Trophoblast cell (in vitro differentiated cells and primary cell): ENCODE measurements at regions not wholly inside any gene's neighbourhood (a gene's known extent, or its start where the extent isn't known, plus 50 kb on each side); places are given as distances from the start of the nearest gene placed in this dataset.

Experiments
- DNase-seq, 2 donors: peaks; one replicate each; pipeline ENCODE4 v3.0.0-alpha.2; 2016
- H2AFZ ChIP-seq: 2 replicates; pipeline ENCODE4 v1.6.1; 2013; ENCODE audit warnings: low read length, moderate library complexity, mild to moderate bottlenecking; ENCODE audit not compliant: insufficient read depth, poor library complexity
- H2AK5ac ChIP-seq: 2 replicates; pipeline ENCODE4 v1.6.1; 2013; ENCODE audit warnings: mild to moderate bottlenecking, low read length
- H2BK120ac ChIP-seq: 2 replicates; pipeline ENCODE4 v1.6.1; 2013; ENCODE audit warnings: low read length, mild to moderate bottlenecking, moderate library complexity; ENCODE audit not compliant: insufficient read depth, poor library complexity
- H2BK12ac ChIP-seq: 2 replicates; pipeline ENCODE4 v1.6.1; 2013; ENCODE audit warnings: mild to moderate bottlenecking, low read length, moderate library complexity
- H2BK5ac ChIP-seq: 2 replicates; pipeline ENCODE4 v1.6.1; 2013; ENCODE audit warnings: low read length, low read depth, moderate library complexity, mild to moderate bottlenecking; ENCODE audit not compliant: poor library complexity
- H3K14ac ChIP-seq: 2 replicates; pipeline ENCODE4 v1.6.1; 2013; ENCODE audit warnings: mild to moderate bottlenecking, low read length
- H3K18ac ChIP-seq: 2 replicates; pipeline ENCODE4 v1.6.1; 2013; ENCODE audit warnings: mild to moderate bottlenecking, low read length
- H3K23ac ChIP-seq: 2 replicates; pipeline ENCODE4 v1.6.1; 2013; ENCODE audit warnings: low read length
- H3K27ac ChIP-seq: 2 replicates; pipeline ENCODE4 v1.5.1; 2013; ENCODE audit warnings: low read depth, mild to moderate bottlenecking, inconsistent platforms, low read length, moderate library complexity
- H3K27me3 ChIP-seq: 2 replicates; pipeline ENCODE4 v1.6.1; 2013; ENCODE audit warnings: inconsistent platforms, mild to moderate bottlenecking, low read length, moderate library complexity; ENCODE audit not compliant: insufficient read depth
- H3K36me3 ChIP-seq, 2 experiments: 1 replicate in 1 of 2; 2 replicates in 1 of 2; pipeline ENCODE4 v1.6.1; 2013; ENCODE audit warnings: low read length in 2 of 2, mild to moderate bottlenecking in 2 of 2, moderate library complexity in 1 of 2; ENCODE audit not compliant: insufficient read depth in 2 of 2, control insufficient read depth in 1 of 2
- H3K4ac ChIP-seq: 2 replicates; pipeline ENCODE4 v1.6.1; 2013; ENCODE audit warnings: low read depth, mild to moderate bottlenecking, low read length, moderate library complexity
- H3K4me1 ChIP-seq, 2 experiments: 1 replicate in 1 of 2; 2 replicates in 1 of 2; pipeline ENCODE4 v1.6.1; 2013; ENCODE audit warnings: low read length in 2 of 2, mild to moderate bottlenecking in 2 of 2, moderate library complexity in 1 of 2; ENCODE audit not compliant: insufficient read depth in 2 of 2, control insufficient read depth in 1 of 2
- H3K4me2 ChIP-seq: 2 replicates; pipeline ENCODE4 v1.6.1; 2013; ENCODE audit warnings: inconsistent platforms, mild to moderate bottlenecking, low read length, moderate library complexity
- H3K4me3 ChIP-seq: 2 replicates; pipeline ENCODE4 v1.5.1; 2013; ENCODE audit warnings: mild to moderate bottlenecking, low read depth, low read length, inconsistent platforms
- H3K79me1 ChIP-seq: one replicate; pipeline ENCODE4 v1.6.1; 2013; ENCODE audit warnings: low read length
- H3K79me2 ChIP-seq: 2 replicates; pipeline ENCODE4 v1.6.1; 2013; ENCODE audit warnings: low read length, mild to moderate bottlenecking; ENCODE audit not compliant: control insufficient read depth, insufficient read depth, poor library complexity
- H3K9ac ChIP-seq: 2 replicates; pipeline ENCODE4 v1.6.1; 2013; ENCODE audit warnings: mild to moderate bottlenecking, low read length
- H3K9me3 ChIP-seq: 2 replicates; pipeline ENCODE4 v1.6.1; 2013; ENCODE audit warnings: low read depth, mild to moderate bottlenecking, control low read depth, inconsistent platforms, low read length; ENCODE audit not compliant: insufficient read depth
- H4K12ac ChIP-seq: 2 replicates; pipeline ENCODE4 v1.6.1; 2013; ENCODE audit warnings: low read depth, mild to moderate bottlenecking, low read length, moderate library complexity
- H4K8ac ChIP-seq: 2 replicates; pipeline ENCODE4 v1.6.1; 2013; ENCODE audit warnings: low read depth, mild to moderate bottlenecking, low read length, moderate library complexity
- H4K91ac ChIP-seq: one replicate; pipeline ENCODE4 v1.6.1; 2013; ENCODE audit warnings: low read depth, mild to moderate bottlenecking, low read length, moderate library complexity
- WGBS: extraction: QIAGEN DNeasy Blood & Tissue Kit; methylation state at CpG from one replicate; pipeline ENCODE4 v1.1.7; 2013; ENCODE audit warnings: missing lambda C conversion rate; ENCODE audit not compliant: insufficient read length, insufficient coverage; ENCODE audit errors: extremely low coverage; 5-methylcytosine and 5-hydroxymethylcytosine counted together

GRCh38 chr2:81589406-81589805 lies 1284.9 kb upstream of the LRRTM1 start:
- Histone ChIP-seq H3K27me3 (no peaks in the 10 kb centered on the region), H3K27ac (no peak overlapping the region), H3K9ac (no peak overlapping the region), H3K18ac (no peak overlapping the region), H2BK5ac (no peak overlapping the region), H4K8ac (no peak overlapping the region), H3K79me2 (no peaks in the 10 kb centered on the region), H3K4me3 (no peak overlapping the region), H3K4me2 (no peak overlapping the region), H3K23ac (no peak overlapping the region), H3K79me1 (no peaks in the 10 kb centered on the region), H4K12ac (no peak overlapping the region), H3K4me1 (no peaks in the 10 kb centered on the region), H3K4ac (no peak overlapping the region), H4K91ac (no peak overlapping the region), H3K9me3 (no peaks in the 10 kb centered on the region), H2BK120ac (no peak overlapping the region), H3K36me3 (no peaks in the 10 kb centered on the region), H2AFZ (no peak overlapping the region), H2AK5ac (no peak overlapping the region), H2BK12ac (no peak overlapping the region), H3K14ac (no peak overlapping the region)
- no CpG with 5 or more reads among the region's 2 CpGs for WGBS
- no peak for DNase-seq

- H2BK120ac ChIP-seq = no peak overlapping the region
- H3K9me3 ChIP-seq = no peaks in the 10 kb centered on the region
- H3K79me2 ChIP-seq = no peaks in the 10 kb centered on the region
- H4K8ac ChIP-seq = no peak overlapping the region
- H3K4me3 ChIP-seq = no peak overlapping the region
- no peak overlapping the region for H2BK12ac ChIP-seq
- no peak for DNase-seq
- no CpG with 5 or more reads among the region's 20 CpGs for WGBS
- H2AFZ ChIP-seq = no peak overlapping the region
- no peaks in the 10 kb centered on the region for H3K36me3 ChIP-seq
- H3K27me3 ChIP-seq = no peaks in the 10 kb centered on the region
- no peak overlapping the region for H3K4me2 ChIP-seq
- no peak overlapping the region for H3K9ac ChIP-seq
- no peak overlapping the region for H3K27ac ChIP-seq
- no peak overlapping the region for H3K4ac ChIP-seq
- H4K12ac ChIP-seq = no peak overlapping the region
- no peak overlapping the region for H3K23ac ChIP-seq
- H2BK5ac ChIP-seq = no peak overlapping the region
- no peak overlapping the region for H3K14ac ChIP-seq
- no peak overlapping the region for H4K91ac ChIP-seq
- H3K18ac ChIP-seq = no peak overlapping the region
- H3K4me1 ChIP-seq = no peaks in the 10 kb centered on the region
- no peak overlapping the region for H2AK5ac ChIP-seq
- no peaks in the 10 kb centered on the region for H3K79me1 ChIP-seq
Observed at GRCh38 chr2:81583311-81584108, 1279.0 kb upstream of the LRRTM1 start.

DNA sequence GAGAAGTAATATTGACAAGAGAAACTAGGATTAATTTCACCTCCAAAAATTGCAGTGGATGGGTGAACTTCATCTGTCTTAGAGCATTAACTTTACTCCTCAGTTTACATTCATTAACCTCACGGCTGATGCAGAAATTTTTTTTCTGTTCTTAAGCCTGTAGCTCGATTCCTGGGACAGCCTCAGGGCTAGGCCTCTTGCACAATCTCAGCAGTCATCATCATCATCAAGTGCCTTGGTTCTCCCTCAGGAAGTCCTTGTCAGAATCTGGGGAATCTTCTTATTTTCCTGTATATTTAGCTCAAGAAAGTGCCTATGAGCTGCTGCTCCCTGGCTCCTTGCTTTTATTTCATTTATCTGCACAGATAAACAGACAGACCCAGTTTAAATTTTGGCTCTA lies 1272.2 kb upstream of the LRRTM1 start:
- no CpG with 5 or more reads among the region's 2 CpGs for WGBS
- Histone ChIP-seq H3K4me1 (no peaks in the 10 kb centered on the region), H3K23ac (no peak overlapping the region), H3K27me3 (no peaks in the 10 kb centered on the region), H3K14ac (no peak overlapping the region), H3K4me3 (no peak overlapping the region), H2BK5ac (no peak overlapping the region), H3K18ac (no peak overlapping the region), H3K4ac (no peak overlapping the region), H2BK12ac (no peak overlapping the region), H3K79me2 (no peaks in the 10 kb centered on the region), H2AK5ac (no peak overlapping the region), H2BK120ac (no peak overlapping the region), H3K79me1 (no peaks in the 10 kb centered on the region), H3K36me3 (no peaks in the 10 kb centered on the region), H4K8ac (no peak overlapping the region), H4K91ac (no peak overlapping the region), H3K9me3 (no peaks in the 10 kb centered on the region), H3K4me2 (no peak overlapping the region), H3K27ac (no peak overlapping the region), H3K9ac (no peak overlapping the region), H2AFZ (no peak overlapping the region), H4K12ac (no peak overlapping the region)
- DNase-seq = peak in 1 of 2 donors; percentile 3

DNA sequence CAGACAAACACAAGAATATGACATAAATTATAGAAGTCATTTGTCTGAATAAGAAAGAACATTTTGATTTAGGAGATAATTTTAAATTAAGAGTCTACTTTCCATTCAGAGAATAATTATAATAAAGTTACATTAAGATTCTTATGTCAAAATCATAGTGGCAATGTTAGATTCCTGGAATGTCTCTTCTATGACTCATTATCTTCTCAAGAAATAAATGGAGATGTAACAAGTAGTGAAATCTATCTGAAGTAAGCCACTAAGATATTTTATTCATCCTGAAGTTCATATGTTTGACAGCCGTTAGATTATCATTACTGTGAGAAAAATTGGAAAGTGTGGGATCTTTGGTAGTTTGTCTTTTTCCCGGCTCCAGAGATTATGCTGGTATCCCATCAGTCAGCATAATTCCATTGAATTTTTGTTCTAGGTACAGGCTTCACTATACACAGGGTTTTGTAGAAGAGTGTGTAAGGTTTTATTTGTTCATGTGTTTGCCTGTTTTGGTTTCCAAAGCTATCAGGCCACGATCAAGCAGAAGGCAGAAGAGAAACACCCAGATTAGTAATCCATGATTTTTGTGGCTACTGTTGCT lies 1246.6 kb upstream of the LRRTM1 start:
- no peak overlapping the region for H3K18ac ChIP-seq
- no peaks in the 10 kb centered on the region for H3K79me1 ChIP-seq
- DNase-seq = no peak
- no peaks in the 10 kb centered on the region for H3K36me3 ChIP-seq
- no peak overlapping the region for H2AK5ac ChIP-seq
- no peak overlapping the region for H4K8ac ChIP-seq
- H2BK5ac ChIP-seq = no peak overlapping the region
- no peak overlapping the region for H2BK12ac ChIP-seq
- no peak overlapping the region for H2AFZ ChIP-seq
- H3K27ac ChIP-seq = no peak overlapping the region
- no peak overlapping the region for H3K4me3 ChIP-seq
- H3K14ac ChIP-seq = no peak overlapping the region
- H4K91ac ChIP-seq = no peak overlapping the region
- no peak overlapping the region for H3K4ac ChIP-seq
- no peaks in the 10 kb centered on the region for H3K4me1 ChIP-seq
- H3K79me2 ChIP-seq = no peaks in the 10 kb centered on the region
- H2BK120ac ChIP-seq = no peak overlapping the region
- WGBS = no CpG with 5 or more reads among the region's 3 CpGs
- H3K27me3 ChIP-seq = no peaks in the 10 kb centered on the region
- H3K23ac ChIP-seq = no peak overlapping the region
- H3K4me2 ChIP-seq = no peak overlapping the region
- no peak overlapping the region for H3K9ac ChIP-seq
- H4K12ac ChIP-seq = no peak overlapping the region
- no peaks in the 10 kb centered on the region for H3K9me3 ChIP-seq
